GM18951 (cell line): ENCODE measurements at regions not wholly inside any gene's neighbourhood (a gene's known extent, or its start where the extent isn't known, plus 50 kb on each side); places are given as distances from the start of the nearest gene placed in this dataset.

Experiments used
- POLR2A ChIP-seq: IDR thresholded peaks from 4 replicates; pipeline ENCODE4 v1.6.1; 2011; ENCODE audit warnings: mild to moderate bottlenecking; ENCODE audit not compliant: insufficient read length, insufficient read depth; ENCODE audit errors: extremely low read depth
- in situ Hi-C: fragments of 300-500 bp; cut with MboI; formaldehyde crosslinking; loops from one replicate; pipeline ENCODE4 v1.12.0; 2022; ENCODE audit warnings: low sequenced_read_pairs, mixed read lengths, inconsistent platforms; ENCODE audit not compliant: unreplicated experiment

- in situ Hi-C loops = no loop called here
- no peak for TF ChIP-seq POLR2A
Observed at GRCh38 chr12:77599782-77600467, 230.8 kb upstream of the NAV3 start.

- in situ Hi-C loops = no loop called here
- TF ChIP-seq POLR2A = no peak
Observed at GRCh38 chr12:77594366-77594765, 236.3 kb upstream of the NAV3 start.

GRCh38 chr12:77592836-77593235 is 237.9 kb upstream of the NAV3 start:
- no peak for TF ChIP-seq POLR2A

DNA sequence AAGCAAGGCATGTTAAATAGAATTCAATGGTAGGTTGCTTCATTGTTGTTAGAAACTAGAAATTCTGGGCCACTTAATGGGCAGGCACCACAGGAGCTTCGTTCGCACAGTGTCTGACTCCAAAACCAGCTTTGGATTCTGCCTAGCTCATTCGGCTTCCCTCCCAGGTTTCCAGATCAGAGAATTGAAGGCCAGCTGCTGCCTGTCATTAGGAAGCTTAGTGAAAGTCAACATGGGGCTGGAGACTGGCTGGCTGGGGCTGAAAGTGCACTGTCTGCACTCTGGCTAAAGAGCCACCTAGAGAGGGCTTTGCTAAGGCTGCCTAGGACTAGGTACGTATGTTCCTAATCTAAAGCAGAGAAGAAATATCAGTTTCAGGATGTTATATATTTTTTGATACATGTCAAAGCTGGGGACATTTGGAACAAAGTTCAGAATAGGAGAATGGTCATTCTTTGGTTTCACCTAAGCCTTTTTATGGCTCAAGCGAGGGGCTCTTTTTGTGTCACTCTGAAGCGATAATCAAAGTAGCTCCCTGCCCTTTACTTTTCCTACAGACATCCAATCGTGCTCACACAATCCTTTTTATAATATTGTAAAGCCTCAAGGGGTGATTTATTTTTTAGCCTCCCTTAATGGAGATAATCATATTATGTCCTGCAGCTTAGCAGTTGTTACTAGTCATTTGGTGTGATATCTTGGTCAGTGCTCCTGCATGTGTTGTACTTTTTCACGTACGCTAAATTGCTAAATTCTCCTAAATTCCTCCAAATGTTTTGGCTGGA is 238.5 kb upstream of the NAV3 start:
- no peak for TF ChIP-seq POLR2A

More at GRCh38 chr12:77592836-77593235, 237.9 kb upstream of the NAV3 start:
- in situ Hi-C loops = no loop called here

GRCh38 chr12:77590306-77590705 is 240.4 kb upstream of the NAV3 start:
- no peak for TF ChIP-seq POLR2A
- in situ Hi-C loops = no loop called here

More for the DNA sequence above, 238.5 kb upstream of the NAV3 start:
- in situ Hi-C loops = no loop called here

- in situ Hi-C loops = no loop called here
- no peak for TF ChIP-seq POLR2A
Observed at GRCh38 chr12:77584860-77585259, 245.8 kb upstream of the NAV3 start.

GRCh38 chr12:77578466-77579220 is 252.1 kb upstream of the NAV3 start:
- in situ Hi-C loops = no loop called here
- no peak for TF ChIP-seq POLR2A

DNA sequence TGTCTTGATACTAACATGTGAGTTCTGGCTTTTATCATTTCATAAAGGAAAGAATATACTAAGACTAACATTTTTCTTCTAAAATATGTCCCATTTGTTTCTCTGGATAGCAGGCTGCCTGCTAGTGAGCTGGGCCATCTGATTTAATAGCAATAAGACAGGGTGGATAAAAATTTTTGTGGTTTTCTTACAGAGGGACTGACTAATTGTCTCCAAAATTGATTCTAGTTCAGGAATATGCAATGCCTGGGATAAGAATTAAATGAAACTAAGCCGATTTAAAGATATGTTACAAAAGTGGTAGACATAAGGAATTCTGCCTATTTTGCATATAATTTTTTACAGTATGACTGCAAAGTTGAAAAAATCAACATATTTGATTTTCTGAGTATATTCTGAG is 252.9 kb upstream of the NAV3 start:
- TF ChIP-seq POLR2A = no peak
- in situ Hi-C loops = no loop called here

GRCh38 chr12:77575376-77575919 is 255.2 kb upstream of the NAV3 start:
- in situ Hi-C loops = no loop called here
- no peak for TF ChIP-seq POLR2A

DNA sequence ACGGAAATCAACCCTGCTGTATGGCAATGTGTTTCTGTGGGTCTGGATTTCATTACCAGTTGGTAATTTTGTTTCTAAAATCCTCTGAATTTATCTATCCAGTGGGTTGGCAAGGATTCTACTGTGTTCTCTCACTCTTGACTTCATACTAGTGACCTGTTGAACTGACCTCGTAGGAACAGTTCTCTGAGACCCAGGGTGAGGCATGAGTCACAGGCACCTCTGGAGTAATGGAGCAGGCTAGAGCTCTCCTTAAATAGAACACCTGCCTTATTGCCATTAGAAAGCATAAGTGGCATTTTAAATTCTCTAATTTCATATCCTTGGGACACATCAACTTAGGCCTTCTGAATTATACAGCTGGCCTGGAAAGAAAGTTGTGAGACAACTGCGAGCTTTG is 258.3 kb upstream of the NAV3 start:
- no peak for TF ChIP-seq POLR2A
- in situ Hi-C loops = no loop called here

- TF ChIP-seq POLR2A = no peak
- in situ Hi-C loops = no loop called here
Observed at GRCh38 chr12:77571768-77572167, 258.9 kb upstream of the NAV3 start.

- no peak for TF ChIP-seq POLR2A
- in situ Hi-C loops = no loop called here
Observed at GRCh38 chr12:77571127-77571526, 259.6 kb upstream of the NAV3 start.

- no peak for TF ChIP-seq POLR2A
- in situ Hi-C loops = no loop called here
Observed at GRCh38 chr12:77569876-77570275, 260.8 kb upstream of the NAV3 start.
